Fibroblast of skin of abdomen (primary cell): ENCODE measurements at regions not wholly inside any gene's neighbourhood (a gene's known extent, or its start where the extent isn't known, plus 50 kb on each side); places are given as distances from the start of the nearest gene placed in this dataset.
A peak's percentile ranks its signal among the peaks of the same experiment; 100 is the strongest.
"Not testable (repeated sequence)": the region's sequence is repeated elsewhere in the genome, so short reads cannot be mapped to it uniquely, and the experiment has no call there.

Source experiments
- DNase-seq: peaks from one replicate; pipeline ENCODE4 v3.0.0-alpha.2; 2013

GRCh38 chr2:183927406-183928325 is 670.7 kb upstream of the ZNF804A start:
- DNase-seq: peak; percentile 76

GRCh38 chr2:183935005-183935404 is 663.3 kb upstream of the ZNF804A start:
- DNase-seq: no peak

- no peak for DNase-seq
These were observed 661.1 kb upstream of the ZNF804A start for GRCh38 chr2:183937220-183937619.

GRCh38 chr2:183946193-183946592 is 652.1 kb upstream of the ZNF804A start:
- no peak for DNase-seq

GRCh38 chr2:183948861-183949260 is 649.5 kb upstream of the ZNF804A start:
- DNase-seq: no peak

GRCh38 chr2:183950673-183951072 is 647.7 kb upstream of the ZNF804A start:
- DNase-seq: no peak

- no peak for DNase-seq
These were observed 646.7 kb upstream of the ZNF804A start for GRCh38 chr2:183951630-183952029.

GRCh38 chr2:183952741-183953140 is 645.6 kb upstream of the ZNF804A start:
- no peak for DNase-seq

GRCh38 chr2:183963609-183964008 is 634.7 kb upstream of the ZNF804A start:
- no peak for DNase-seq

- no peak for DNase-seq
These were observed 633.8 kb upstream of the ZNF804A start for GRCh38 chr2:183964565-183964964.

GRCh38 chr2:183967756-183968155 is 630.6 kb upstream of the ZNF804A start:
- DNase-seq: no peak

- DNase-seq: not testable (repeated sequence)
These were observed 622.7 kb upstream of the ZNF804A start for GRCh38 chr2:183975676-183976075.

- DNase-seq: no peak
These were observed 613.5 kb upstream of the ZNF804A start for GRCh38 chr2:183984871-183985270.

- DNase-seq: no peak
These were observed 606.4 kb upstream of the ZNF804A start for GRCh38 chr2:183991968-183992367.

GRCh38 chr2:183993052-183993451 is 605.3 kb upstream of the ZNF804A start:
- no peak for DNase-seq

- no peak for DNase-seq
These were observed 602.7 kb upstream of the ZNF804A start for GRCh38 chr2:183995632-183996031.

- no peak for DNase-seq
These were observed 601.2 kb upstream of the ZNF804A start for GRCh38 chr2:183996825-183997793.

- no peak for DNase-seq
These were observed 600.1 kb upstream of the ZNF804A start for GRCh38 chr2:183998041-183998796.

GRCh38 chr2:183998797-183999190 is 599.5 kb upstream of the ZNF804A start:
- DNase-seq: no peak

GRCh38 chr2:184004289-184004947 is 593.9 kb upstream of the ZNF804A start:
- no peak for DNase-seq

GRCh38 chr2:184004948-184005672 is 593.2 kb upstream of the ZNF804A start:
- DNase-seq: no peak
